ENCODE measurements at regions not wholly inside any gene's neighbourhood (a gene's known extent, or its start where the extent isn't known, plus 50 kb on each side); places are given as distances from the start of the nearest gene placed in this dataset.

GRCh38 chr1:182217967-182218366 lies 156.5 kb upstream of the ZNF648 start:
- Histone ChIP-seq H3K36me3 (ENCODE audit: control insufficient read depth in 2 of 2, extremely low read depth in 1 of 2, insufficient read depth in 2 of 2, low read length in 2 of 2) (no peaks in the 10 kb centered on the region), H3K9me3 (ENCODE audit: control insufficient read depth, low read depth, low read length) (no peaks in the 10 kb centered on the region), H3K4me1 (ENCODE audit: control insufficient read depth, extremely low read depth, insufficient read depth, low read length) (peaks cover 25% of the 10 kb centered on the region), H3K9ac (ENCODE audit: control insufficient read depth, extremely low read depth, insufficient read depth, low read length) (no peak overlapping the region), H3K79me2 (ENCODE audit: control insufficient read depth, insufficient read depth, low read length) (no peaks in the 10 kb centered on the region), H4K20me1 (ENCODE audit: control insufficient read depth, extremely low read depth, insufficient read depth, low read length) (no peaks in the 10 kb centered on the region), H3K27me3 (ENCODE audit: control insufficient read depth, extremely low read depth, insufficient read depth, low read length) (no peaks in the 10 kb centered on the region), H3K4me2 (ENCODE audit: control insufficient read depth, extremely low read depth, insufficient read depth, low read depth, low read length) (peak overlapping the region; percentile 37), H3K9me1 (ENCODE audit: control insufficient read depth, extremely low read depth, insufficient read depth, low read length) (no peaks in the 10 kb centered on the region), H3K27ac (ENCODE audit: control insufficient read depth, insufficient read depth, low read length) (peak overlapping the region; percentile 58), H2AFZ (ENCODE audit: control insufficient read depth, low read length) (peak overlapping the region; percentile 6), H3K4me3 (ENCODE audit: control insufficient read depth in 2 of 3, extremely low read depth in 1 of 3, insufficient read depth in 2 of 3, low read depth in 1 of 3, low read length in 3 of 3) (no peak overlapping the region)
- FAIRE-seq (peak; percentile 77), DNase-seq (ENCODE audit: low read depth, low spot score) (peak; percentile 87)
- dilution Hi-C loops (cut with MboI; ENCODE audit: extremely low pct_ligation_motif_present, low sequenced_read_pairs): no loop called here
- TF ChIP-seq, protein P1, sequence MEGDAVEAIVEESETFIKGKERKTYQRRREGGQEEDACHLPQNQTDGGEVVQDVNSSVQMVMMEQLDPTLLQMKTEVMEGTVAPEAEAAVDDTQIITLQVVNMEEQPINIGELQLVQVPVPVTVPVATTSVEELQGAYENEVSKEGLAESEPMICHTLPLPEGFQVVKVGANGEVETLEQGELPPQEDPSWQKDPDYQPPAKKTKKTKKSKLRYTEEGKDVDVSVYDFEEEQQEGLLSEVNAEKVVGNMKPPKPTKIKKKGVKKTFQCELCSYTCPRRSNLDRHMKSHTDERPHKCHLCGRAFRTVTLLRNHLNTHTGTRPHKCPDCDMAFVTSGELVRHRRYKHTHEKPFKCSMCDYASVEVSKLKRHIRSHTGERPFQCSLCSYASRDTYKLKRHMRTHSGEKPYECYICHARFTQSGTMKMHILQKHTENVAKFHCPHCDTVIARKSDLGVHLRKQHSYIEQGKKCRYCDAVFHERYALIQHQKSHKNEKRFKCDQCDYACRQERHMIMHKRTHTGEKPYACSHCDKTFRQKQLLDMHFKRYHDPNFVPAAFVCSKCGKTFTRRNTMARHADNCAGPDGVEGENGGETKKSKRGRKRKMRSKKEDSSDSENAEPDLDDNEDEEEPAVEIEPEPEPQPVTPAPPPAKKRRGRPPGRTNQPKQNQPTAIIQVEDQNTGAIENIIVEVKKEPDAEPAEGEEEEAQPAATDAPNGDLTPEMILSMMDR (optimal IDR thresholded peaks at IDR 0.05 in 1 of 3, IDR thresholded peaks at IDR 0.05 in 1 of 3, conservative IDR thresholded peaks at IDR 0.05 in 1 of 3; ENCODE audit: extremely low read depth in 1 of 3, insufficient read depth in 2 of 3, low read length in 3 of 3): no peak
- TF ChIP-seq EZH2 (IDR thresholded peaks at IDR 0.05; ENCODE audit: low read length): no peak

DNA sequence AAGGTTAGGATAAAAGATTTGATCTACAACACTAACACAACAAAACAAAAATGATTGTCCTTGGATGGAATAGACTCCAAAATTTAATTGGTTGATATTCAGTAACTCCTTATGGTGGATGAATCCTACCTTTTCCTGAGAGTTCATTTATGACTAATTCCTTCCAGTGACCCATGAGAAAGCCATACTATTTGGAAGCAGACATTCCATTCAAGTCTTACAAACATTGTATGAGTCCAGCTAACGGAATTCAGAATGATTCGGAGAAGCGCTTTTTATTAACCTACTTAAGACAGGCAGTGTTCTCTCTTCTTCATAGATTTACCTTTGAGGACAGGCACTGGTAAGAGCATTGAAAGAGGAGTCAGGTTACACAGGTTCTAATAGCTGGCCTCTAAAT lies 155.6 kb upstream of the ZNF648 start:
- DNase-seq (ENCODE audit: low read depth, low spot score): peak; percentile 26
- Histone ChIP-seq H3K9ac (ENCODE audit: control insufficient read depth, extremely low read depth, insufficient read depth, low read length) (no peak overlapping the region), H3K27me3 (ENCODE audit: control insufficient read depth, extremely low read depth, insufficient read depth, low read length) (no peaks in the 10 kb centered on the region), H3K9me3 (ENCODE audit: control insufficient read depth, low read depth, low read length) (no peaks in the 10 kb centered on the region), H3K36me3 (ENCODE audit: control insufficient read depth in 2 of 2, extremely low read depth in 1 of 2, insufficient read depth in 2 of 2, low read length in 2 of 2) (no peaks in the 10 kb centered on the region), H3K9me1 (ENCODE audit: control insufficient read depth, extremely low read depth, insufficient read depth, low read length) (no peaks in the 10 kb centered on the region), H3K4me1 (ENCODE audit: control insufficient read depth, extremely low read depth, insufficient read depth, low read length) (peaks cover 25% of the 10 kb centered on the region), H2AFZ (ENCODE audit: control insufficient read depth, low read length) (no peak overlapping the region), H3K79me2 (ENCODE audit: control insufficient read depth, insufficient read depth, low read length) (no peaks in the 10 kb centered on the region), H4K20me1 (ENCODE audit: control insufficient read depth, extremely low read depth, insufficient read depth, low read length) (no peaks in the 10 kb centered on the region), H3K4me2 (ENCODE audit: control insufficient read depth, extremely low read depth, insufficient read depth, low read depth, low read length) (peak overlapping the region; percentile 37), H3K27ac (ENCODE audit: control insufficient read depth, insufficient read depth, low read length) (peak overlapping the region; percentile 58), H3K4me3 (ENCODE audit: control insufficient read depth in 2 of 3, extremely low read depth in 1 of 3, insufficient read depth in 2 of 3, low read depth in 1 of 3, low read length in 3 of 3) (no peak overlapping the region)
- dilution Hi-C loops (cut with MboI; ENCODE audit: extremely low pct_ligation_motif_present, low sequenced_read_pairs): no loop called here
- FAIRE-seq: peak; percentile 91
- TF ChIP-seq, protein P1 (optimal IDR thresholded peaks at IDR 0.05 in 1 of 3, IDR thresholded peaks at IDR 0.05 in 1 of 3, conservative IDR thresholded peaks at IDR 0.05 in 1 of 3; ENCODE audit: extremely low read depth in 1 of 3, insufficient read depth in 2 of 3, low read length in 3 of 3): no peak
- TF ChIP-seq EZH2 (IDR thresholded peaks at IDR 0.05; ENCODE audit: low read length): no peak

Measured in keratinocyte (primary cell).